Glomerular visceral epithelial cell (primary cell): ENCODE measurements at regions not wholly inside any gene's neighbourhood (a gene's known extent, or its start where the extent isn't known, plus 50 kb on each side); places are given as distances from the start of the nearest gene placed in this dataset.
"Not testable (repeated sequence)": the region's sequence is repeated elsewhere in the genome, so short reads cannot be mapped to it uniquely, and the experiment has no call there.

Experiments used
- DNase-seq: peaks from one replicate; pipeline ENCODE4 v3.0.0-alpha.2; 2016; ENCODE audit errors: extremely low spot score

DNA sequence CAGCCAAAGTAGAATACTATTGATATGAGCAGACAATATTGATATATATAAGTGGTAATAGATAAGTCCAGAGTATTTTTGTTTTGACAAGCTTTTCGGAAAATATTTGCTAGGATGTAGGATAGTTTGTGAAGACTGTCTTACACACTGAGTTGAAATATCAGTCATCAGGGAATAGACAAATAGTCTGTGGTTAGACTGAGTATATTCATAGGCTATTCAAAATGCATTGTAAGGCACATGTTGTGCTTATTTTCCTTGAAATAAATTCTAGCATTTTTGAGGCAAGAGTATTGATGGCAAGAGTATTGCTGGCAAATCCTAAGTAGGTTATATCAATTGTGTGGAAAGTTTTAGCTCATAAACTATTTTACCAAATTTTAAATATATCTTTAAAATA lies 201.1 kb downstream of the LRIG3 start:
- no peak for DNase-seq

DNA sequence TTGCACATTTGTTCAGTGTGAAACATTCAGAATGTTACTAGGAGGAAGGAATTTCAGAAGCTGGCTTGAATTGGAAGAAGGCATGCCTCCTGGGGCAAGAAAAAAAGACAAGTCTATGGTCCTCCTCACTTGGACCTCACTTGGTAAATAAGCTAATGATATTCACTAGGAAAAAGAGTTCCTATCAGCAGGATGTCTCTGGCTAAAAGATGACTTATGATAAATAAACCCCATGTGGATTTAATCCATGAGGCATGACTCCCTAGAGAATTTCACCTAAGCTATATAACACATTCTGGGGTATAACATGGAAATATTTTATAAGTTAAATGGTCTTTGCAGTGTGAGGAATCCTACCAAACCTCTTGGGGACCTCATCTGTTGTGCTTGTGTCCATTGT lies 199.9 kb downstream of the LRIG3 start:
- DNase-seq: no peak

- no peak for DNase-seq
These were observed 194.8 kb downstream of the LRIG3 start for GRCh38 chr12:58725400-58726105.

DNA sequence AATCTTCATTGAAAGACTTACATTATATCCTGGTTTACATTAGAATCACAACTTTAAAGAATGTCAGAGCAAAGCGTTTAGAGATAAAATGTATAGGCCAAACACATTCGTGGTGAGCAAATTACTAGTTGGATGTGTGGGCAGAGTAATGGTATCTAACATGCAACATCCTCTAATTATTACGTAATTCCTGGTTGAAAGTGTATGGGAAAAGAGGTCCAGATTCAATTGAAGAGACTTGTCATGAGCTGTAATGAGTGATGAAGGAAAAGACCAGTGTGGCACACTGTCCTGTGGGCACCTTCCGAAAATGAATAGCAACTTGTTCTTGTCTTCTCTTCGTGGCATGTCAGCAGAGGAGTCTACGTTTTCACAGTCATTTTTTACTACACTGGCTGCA lies 192.8 kb downstream of the LRIG3 start:
- no peak for DNase-seq

GRCh38 chr12:58728397-58728796 lies 191.9 kb downstream of the LRIG3 start:
- no peak for DNase-seq

DNA sequence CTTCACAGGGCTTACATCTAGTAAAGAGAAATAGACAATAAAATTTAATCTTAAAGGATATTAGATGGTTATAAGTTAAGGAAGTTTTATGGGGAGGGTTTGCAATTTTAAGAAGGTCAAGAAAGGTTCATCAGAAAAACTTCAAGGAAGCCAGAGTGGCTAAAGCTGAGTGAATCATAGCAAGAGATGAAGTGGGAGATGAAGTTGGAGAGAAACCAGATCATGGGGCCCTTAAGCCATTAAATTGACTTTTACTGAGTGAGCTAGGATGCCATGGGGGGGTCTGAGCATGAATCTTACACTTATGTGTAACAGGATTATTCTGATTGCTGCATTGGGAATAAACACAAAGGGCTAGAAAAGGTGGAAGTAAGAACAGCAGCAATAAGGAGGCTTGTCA lies 189.2 kb downstream of the LRIG3 start:
- DNase-seq: no peak

DNA sequence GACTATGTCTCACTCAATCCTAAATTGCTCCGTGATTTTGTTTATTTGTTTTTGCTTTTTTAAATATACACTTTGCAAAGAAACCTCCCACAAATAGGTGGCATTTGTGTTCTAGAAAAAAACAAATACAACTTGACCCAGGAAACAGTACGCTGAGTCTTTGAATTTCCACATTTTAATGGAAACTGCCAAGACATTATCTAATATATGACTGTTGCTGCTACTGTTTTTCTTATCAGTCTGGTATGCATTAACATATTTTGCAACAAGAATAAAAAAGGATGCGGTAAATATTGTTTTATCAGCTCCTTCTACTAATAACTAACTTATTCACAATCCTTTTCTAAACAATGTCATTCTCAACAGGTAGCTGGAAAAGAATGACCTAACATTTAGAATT lies 187.4 kb downstream of the LRIG3 start:
- no peak for DNase-seq

DNA sequence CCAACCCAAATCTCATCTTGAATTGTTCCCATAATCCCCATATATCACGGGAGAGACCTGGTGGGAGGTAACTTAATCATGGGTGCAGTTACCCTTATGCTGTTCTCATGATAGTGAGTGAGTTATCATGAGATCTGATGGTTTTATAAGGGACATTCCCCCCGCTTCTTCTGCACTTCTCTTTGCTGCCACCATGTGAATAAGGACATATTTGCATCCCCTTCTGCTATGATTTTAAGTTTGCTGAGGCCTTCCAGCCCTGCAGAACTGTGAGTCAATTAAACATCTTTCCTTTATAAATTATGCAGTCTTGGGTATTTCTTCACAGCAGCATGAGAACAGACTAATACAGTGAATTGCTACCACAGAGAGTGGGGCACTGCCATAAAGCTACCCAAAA lies 179.1 kb downstream of the LRIG3 start:
- no peak for DNase-seq

DNA sequence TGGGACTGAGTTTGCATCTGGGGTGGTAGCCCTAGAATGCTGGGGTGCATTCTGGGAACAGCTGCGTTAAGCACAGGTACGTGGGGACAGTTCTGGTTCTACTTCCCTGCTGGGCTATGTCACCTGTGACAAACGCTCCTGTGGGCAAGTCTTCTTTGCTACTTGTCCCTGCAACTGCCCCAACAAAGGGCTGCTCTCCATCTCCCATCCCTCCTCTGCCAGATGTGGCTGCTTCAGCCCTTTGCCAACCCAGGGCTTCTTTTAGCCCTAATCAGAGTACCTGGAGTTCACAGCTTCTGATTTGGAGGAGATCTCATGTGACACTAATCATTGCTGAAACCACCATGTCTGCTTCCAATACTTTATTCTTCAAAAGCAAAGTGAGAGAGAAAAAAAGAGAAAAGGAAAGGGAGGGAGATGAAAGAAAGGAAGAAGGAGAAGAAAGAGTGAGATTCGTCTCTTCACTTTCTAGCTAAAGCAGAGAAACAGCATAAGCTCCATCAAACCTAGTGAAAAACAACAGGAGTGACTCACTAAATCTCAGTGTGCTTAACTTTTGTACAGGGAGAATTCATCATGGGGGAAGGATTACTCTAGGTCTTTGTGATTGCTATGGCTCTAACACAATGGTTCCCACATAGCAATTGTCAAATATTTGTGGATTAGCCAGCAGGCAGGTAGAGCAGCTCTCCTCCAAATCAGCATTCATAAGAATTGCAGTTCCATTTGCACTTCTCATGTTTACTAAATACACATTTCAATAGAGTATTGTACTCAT lies 174.8 kb downstream of the LRIG3 start:
- DNase-seq: no peak

GRCh38 chr12:58747533-58747932 lies 172.8 kb downstream of the LRIG3 start:
- DNase-seq: no peak

GRCh38 chr12:58750484-58750883 lies 169.8 kb downstream of the LRIG3 start:
- peak; percentile 84 for DNase-seq

DNA sequence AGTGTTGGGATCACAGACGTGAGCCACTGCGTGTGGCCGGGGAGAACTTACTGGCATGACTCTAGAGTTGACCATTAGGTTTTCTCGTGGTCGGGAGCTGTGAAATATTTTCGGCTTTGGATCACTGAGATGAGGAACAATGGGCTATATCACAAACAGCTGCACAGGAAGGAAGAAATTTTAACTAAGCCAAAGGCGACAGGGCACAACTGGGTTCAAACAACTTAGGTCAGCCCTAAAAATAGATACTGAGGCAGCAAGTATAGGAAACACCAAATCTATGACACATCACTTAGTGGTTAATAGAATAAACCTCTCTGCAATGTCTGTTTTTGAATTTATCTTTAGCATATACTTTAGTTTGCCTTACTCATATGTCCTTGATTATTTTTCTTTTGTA lies 162.9 kb downstream of the LRIG3 start:
- peak; percentile 44 for DNase-seq

GRCh38 chr12:58759745-58760144 lies 160.6 kb downstream of the LRIG3 start:
- DNase-seq: not testable (repeated sequence)

DNA sequence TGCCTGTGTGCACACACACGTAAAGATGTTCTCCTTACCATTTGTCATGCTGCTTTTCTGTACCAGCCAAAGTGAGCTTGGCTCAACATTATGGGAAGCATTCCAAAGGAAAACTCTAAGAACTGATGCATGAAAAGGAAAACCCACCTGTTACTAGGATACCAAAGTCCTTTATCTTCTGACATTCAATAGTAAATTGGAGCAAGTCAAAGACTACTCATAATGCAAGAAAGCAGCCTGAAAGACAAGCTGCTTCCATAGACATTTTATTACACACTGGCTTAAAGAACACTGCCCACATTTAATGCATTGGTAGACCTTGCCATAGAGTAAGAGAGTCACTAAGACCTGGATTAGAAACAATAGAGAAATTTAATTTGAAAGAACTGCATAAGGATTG lies 159.0 kb downstream of the LRIG3 start:
- DNase-seq: no peak

DNA sequence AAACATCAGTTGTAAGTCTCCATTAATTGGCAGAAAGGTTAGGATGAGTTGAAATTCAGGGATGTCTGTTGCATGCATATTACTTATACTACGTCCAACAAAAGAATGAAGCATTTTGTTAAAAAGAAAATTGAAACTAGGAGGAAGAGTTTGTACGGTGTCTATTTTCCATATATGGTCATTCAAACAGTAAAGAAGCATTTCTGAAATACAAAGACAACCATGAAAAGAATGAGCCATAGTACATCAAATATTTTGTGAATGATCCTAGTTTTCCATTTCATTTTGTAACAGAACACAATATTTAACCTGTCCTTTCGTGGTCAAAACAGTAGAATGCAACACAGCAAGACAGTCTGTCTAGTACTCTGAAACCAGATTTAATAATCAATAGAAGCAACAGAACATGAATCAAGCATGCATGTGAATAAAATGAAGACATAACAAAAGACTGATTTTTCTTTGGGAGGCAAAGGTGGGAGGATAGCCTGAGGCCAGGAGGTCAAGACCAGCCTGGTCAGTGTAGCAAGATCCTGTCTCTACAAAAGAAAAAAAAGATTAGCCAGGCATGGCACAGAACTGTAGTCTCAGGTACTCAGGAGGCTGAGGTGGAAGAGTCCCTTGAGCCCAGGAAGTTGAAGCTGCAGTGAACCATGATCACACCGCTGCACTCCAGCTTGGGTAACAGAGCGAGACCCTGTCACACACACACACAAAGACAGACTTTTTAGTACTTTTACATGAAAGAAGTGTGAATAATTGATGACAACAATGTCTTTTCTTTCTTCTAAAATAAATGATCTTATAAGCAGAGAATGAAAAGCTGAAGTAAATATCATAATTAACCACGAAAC lies 156.0 kb downstream of the LRIG3 start:
- DNase-seq: peak; percentile 4

DNA sequence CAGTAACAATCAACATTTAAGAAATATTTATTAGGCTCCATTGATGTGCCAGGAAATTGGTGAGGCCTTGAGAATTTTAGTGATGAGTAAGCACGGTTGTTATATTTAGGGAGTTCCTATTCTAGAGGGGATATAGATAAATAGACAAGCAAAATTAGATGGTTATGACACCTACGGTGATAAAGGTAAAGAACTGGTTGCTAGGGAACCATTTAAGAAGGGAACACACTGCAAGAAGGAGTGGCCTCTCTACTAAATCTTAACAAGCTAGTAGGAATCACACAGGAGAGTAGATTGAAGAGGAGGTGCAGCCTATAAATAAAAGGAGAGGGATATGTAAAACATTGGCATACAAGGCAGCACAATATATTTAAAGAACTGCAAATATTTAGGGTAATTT lies 155.2 kb downstream of the LRIG3 start:
- DNase-seq: no peak

DNA sequence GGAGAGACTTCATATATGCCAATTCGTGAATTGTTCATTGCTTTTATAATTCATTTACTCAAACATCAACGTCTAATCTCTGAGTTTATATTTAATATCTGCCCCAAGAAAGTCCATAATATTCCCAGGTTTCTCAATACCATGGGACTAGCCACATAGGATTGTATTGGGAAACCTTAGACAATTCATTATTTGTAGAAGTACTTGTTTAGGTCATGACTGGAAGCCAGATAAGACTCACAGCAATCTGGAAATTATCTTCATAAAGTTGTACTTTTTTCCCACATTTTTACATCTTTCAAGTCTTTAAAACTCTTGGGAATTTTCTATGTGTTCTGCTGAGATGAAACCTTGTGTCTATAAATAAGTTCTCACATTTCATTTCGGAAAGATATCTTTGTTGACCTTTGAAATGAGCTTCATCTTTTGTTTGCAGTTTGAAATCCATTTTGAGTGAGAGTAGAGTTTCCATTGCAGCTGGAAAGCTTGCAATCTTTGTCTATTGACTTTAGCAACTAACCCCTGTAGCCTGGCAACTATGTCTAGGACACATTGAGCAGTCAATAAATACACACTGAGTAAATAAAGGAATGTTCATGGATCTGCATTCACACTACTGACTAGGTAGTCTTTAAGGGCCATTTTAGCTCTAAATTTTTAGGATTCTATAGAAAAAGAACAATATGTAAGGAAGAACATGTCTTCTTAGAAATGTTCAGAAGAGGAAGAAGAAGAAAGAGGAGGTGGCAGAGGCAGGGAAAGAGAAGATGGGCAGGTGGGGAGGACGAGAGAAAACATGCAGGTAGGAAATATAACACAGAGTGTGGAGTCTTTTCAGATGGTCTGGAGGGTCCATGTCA lies 154.4 kb downstream of the LRIG3 start:
- no peak for DNase-seq

GRCh38 chr12:58766513-58766870 lies 153.8 kb downstream of the LRIG3 start:
- DNase-seq: no peak

DNA sequence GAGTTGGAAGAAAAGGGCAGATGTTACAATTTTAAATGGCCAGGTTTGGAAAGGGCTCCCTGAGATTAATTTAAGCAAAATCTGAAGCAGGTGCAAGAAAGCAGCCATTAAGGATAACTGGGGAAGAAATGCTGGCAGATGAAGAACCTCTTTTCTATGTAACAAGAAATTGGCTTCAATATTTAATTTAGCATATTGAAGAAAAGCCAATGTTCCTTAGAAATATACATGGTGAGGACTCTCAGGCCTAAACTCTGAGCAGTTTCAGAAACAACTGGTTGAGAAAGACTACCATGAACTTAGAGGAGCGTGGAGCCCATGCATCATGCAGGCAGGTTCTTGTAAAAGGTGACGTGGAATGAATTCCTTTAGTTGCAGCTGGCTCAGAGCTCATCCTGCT lies 152.8 kb downstream of the LRIG3 start:
- no peak for DNase-seq

GRCh38 chr12:58773986-58774385 lies 146.3 kb downstream of the LRIG3 start:
- DNase-seq: no peak

DNA sequence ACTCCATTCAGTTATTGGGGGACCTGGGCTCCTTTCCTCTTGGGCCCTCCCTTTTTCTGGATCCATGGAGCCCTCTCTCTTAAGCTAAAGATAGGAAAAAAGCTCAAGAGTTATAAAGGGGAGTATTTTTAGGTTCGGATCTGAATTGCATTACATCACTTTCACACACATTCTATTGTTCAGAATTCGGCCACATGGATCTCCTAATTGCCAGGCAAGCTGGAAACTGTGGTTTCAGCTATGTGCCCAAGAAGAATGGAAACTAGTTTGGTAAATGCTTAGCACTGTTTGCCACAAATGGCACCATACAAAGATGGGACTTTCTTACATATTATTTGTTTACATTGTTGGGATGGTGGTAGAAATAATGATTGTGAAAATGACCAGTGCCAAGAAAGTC lies 145.6 kb downstream of the LRIG3 start:
- DNase-seq: no peak

GRCh38 chr12:58775396-58775795 lies 144.9 kb downstream of the LRIG3 start:
- no peak for DNase-seq
